Effector CD4-positive, alpha-beta T cell (primary cell): ENCODE measurements at regions not wholly inside any gene's neighbourhood (a gene's known extent, or its start where the extent isn't known, plus 50 kb on each side); places are given as distances from the start of the nearest gene placed in this dataset.

Source experiments
- DNase-seq: peaks from one replicate; pipeline ENCODE4 v3.0.0-alpha.2; 2020

DNA sequence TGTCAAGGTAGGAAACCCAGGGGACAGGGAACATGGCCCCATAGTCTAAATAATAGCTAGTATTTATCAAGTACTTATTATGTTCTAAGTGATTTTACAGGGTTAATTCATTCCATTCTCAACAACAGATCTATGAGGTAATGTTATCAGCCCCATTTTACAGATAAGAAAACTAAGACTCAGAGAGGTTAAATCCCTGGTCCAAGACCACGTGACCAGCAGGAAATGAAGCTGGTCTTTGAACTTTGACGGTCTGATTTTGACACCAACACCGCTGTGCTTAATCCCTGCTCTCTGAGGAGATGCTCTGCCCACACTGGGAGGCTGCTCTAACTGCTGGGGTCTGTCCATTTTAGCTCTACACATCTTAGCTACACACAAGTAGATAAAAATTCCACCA is 253.5 kb downstream of the SPTSSA start:
- no peak for DNase-seq

- DNase-seq, result no peak
These were observed 254.9 kb upstream of the EGLN3 start for GRCh38 chr14:34205799-34206198.

DNA sequence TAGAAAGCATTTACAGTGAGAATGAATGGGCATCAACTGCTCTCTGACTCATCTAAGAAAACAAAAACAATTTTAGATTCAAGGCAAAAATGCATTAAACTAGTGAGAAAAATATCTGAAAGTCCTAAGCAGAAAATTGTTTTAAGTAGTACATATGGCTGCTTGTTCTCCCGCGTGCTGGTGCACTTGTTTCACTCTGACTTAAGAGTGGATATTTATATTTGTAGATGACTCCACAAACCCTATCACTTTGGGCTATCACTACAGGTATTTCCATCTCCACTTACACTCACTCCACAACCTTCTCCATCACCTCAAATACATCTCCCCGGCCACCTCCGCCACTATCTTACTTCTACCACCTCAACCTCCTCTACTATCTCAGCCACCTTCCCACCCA is 253.9 kb upstream of the EGLN3 start:
- DNase-seq, result no peak

DNA sequence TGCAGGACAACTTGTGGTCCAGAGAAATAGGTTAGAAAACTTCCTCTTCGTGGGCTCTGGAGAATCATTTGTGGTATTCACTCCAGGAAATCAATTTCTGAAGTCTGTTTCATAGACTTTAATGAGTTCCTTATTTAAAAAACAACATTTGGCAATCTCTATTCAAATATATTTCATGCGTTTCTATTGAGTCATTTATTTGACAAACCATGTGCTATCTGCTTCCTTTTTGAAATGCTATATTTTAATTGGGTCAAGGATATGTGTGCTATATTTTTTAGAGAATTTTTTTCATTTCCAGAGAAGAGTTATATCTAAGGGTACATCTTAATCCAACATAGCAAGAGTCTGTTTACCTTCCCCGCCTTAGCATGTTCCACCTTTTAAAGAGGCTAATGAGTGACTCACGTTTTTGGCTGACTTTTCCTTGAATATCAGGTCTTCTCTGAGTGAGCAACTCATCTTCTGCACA is 252.4 kb upstream of the EGLN3 start:
- no peak for DNase-seq

- no peak for DNase-seq
These were observed 251.2 kb upstream of the EGLN3 start for GRCh38 chr14:34201909-34202637.

- DNase-seq, result no peak
These were observed 248.7 kb upstream of the EGLN3 start for GRCh38 chr14:34199585-34199984.

DNA sequence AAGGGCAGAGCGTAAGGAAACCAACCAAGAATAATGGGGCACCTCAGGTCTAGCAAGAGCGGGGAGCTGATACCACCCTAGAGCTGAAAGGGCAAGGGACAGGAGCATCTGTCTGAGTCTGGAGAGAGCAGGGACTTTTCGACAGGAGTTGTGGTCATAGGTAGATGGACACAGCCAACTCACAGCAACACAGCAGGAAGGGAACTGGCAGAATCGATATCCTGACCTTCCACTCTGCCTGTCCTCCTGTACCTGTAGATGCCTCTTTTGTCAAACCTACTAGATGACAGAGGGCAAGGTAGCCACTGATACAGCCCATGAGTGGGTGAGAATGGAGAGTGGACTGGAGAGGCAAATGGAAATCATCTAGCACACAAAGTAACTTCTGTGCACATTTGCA is 247.2 kb upstream of the EGLN3 start:
- no peak for DNase-seq

- no peak for DNase-seq
These were observed 245.1 kb upstream of the EGLN3 start for GRCh38 chr14:34195964-34196363.

DNA sequence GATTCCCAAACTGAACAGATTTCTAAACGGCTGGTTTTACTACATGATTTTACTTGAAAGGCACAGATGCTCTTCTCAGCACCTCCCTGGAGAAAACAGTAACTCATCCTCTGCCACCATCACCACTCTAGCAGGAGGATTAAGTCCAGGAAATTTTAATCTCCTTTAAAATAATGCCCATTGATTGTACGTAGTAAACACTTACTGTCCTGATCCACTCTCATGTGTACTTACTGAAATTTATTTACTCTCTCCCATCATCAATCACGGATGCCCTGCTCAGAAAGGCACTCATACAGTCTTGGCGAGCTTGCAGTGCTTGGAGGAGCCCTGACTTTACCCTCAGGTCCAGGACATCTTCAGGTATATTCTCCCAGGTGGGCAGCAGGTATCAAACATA is 239.8 kb upstream of the EGLN3 start:
- no peak for DNase-seq

- DNase-seq, result no peak
These were observed 239.0 kb upstream of the EGLN3 start for GRCh38 chr14:34189866-34190265.

- DNase-seq, result no peak
These were observed 236.7 kb upstream of the EGLN3 start for GRCh38 chr14:34187519-34188044.

DNA sequence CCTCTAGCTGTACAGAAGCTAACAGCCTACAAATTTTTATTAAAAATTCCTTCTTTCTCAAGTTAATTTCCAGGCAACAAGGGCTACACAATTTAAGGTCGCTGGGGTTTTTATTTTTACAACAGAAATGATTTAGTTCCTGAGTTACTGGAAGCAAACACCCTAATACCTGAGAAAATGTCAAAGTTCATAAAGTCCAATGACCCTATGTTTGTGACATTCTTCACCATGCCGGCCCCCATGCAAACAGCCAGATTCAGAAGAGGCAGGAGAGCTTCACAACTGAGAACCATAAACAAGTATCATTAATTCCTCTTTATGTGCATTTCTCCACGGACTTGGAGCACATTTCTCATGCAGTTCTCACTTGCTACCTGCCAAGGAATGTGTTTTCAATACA is 236.2 kb upstream of the EGLN3 start:
- no peak for DNase-seq

DNA sequence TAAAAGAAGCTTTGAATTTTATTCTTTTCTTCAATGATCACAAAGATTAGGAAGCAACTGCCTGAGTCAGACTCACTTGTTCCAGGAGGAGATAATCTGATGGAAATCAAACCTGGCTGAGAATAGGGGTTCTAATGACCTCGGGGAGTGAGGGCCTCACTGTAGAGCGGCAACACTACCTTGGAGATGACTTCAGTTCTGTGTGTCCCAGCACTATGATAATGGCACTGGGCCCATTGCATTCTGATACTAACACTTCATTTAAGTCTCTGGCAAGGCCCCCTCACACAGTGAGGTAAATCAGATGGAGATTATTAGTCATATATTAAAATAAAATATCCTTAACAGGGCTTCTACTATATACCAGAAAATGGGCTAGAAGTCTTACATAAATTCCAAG is 233.3 kb upstream of the EGLN3 start:
- no peak for DNase-seq

DNA sequence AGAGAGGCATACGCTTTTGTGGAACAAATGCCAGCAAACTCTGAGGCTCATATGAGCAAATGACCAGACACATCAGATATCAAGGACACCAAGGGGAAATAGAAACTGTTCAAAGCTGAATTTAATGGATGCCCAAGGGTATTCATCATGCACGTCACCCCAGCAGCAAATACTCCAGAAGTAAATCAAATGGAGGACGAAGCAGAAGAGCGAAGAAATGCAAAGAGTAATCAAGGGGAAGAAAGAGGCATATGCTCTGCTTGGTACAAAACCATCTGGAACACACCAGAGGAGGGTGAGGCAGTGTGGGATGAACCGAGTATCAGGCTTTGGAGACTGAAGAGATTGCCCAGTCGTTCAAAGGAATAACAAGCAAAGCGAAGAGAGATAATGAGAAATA is 232.6 kb upstream of the EGLN3 start:
- DNase-seq, result no peak

- no peak for DNase-seq
These were observed 230.5 kb upstream of the EGLN3 start for GRCh38 chr14:34181338-34181737.

DNA sequence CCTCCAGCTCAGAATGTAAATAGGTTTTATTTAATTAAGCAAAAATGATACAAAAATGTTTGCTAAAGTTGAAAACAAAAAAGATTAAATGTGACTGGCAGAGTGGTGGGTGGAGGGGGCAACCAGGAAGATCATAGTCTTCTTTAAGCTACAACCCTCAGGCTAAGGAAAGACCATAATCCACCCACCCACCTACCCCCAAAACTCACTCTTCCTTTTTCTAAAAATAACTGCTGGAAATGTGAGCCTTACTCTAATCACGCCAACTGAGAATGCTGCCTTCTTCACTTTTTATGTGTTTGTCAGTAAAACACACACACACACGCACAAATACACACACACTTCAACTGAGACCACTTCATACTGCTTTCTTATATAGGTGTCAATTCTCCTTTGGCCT is 230.0 kb upstream of the EGLN3 start:
- no peak for DNase-seq

DNA sequence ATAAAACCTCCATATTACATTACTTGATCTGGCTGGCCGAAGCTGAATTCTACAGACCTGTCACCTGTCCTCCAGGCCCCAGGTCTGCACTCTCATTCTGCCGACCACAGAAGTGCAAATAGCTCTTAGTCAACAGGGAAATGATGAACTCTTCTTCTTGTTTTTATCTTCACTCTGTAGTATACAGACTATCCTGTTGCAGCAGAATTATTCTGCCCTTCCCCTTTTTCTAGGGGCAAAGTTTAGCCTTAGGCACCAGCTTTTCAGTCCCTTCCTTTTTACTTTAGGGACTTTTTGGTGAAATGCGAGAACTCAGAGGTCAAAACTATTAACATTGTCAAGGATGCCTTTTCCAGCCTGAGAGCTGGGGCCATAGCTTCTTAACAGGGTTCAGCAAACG is 229.6 kb upstream of the EGLN3 start:
- DNase-seq, result no peak

DNA sequence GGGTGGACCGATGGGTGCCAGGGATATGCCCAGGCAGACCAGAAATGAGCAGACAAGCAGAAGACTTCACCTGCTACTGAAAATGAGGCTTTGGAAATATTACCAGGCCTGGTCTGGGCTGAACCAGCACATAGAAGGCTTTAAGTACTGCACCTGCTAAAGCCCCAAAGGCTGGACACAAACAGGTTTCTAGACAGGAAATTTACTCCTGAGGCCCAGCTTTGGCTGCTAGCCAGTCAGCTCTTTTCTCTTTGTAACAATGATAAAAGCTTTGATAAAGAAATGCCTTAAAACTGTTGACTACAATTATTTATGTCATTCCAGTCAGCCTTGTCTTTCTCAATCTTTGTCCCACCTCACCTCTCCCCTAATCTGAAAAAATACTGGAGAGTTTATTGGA is 228.9 kb upstream of the EGLN3 start:
- no peak for DNase-seq

DNA sequence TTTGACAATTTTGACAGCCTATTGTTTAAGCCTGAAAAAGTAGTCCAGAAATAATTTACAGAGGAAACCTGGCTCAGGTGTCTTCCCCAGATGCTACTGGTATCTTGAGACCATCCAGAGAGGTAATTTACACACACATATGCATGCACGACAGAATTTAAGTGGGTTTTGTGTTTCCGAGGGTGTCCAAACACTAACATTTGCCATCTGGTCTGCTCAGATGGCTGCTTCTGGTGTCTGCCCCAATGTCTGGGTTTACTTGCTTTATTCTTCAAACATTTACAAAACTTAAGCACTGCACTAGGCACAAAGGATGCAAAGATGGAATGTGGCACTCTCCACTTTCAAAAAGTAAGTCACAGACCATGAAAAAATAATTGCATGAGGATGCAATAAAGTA is 226.6 kb upstream of the EGLN3 start:
- no peak for DNase-seq

GRCh38 chr14:34175574-34175973 is 224.7 kb upstream of the EGLN3 start:
- no peak for DNase-seq

- DNase-seq, result no peak
These were observed 224.1 kb upstream of the EGLN3 start for GRCh38 chr14:34174973-34175372.

DNA sequence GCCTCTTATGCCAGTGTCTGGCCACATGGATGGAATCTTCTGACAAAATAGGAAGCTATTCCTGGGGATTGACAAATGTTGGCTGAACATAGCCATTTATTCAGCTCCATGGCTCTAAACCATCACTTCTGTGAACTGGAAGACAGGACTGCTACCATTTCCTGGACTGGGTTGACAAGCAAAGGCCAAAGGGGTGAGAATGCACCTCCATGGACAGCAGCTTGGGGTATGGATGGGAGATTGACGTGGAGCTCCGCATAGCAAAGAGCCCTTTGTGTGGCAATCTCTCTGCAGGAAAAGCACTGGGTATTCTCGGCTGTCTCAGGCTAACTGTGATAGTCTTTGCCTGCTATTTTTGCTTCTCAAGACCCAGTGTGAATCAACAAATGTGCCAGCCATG is 223.0 kb upstream of the EGLN3 start:
- no peak for DNase-seq

- no peak for DNase-seq
These were observed 221.9 kb upstream of the EGLN3 start for GRCh38 chr14:34172550-34173368.

DNA sequence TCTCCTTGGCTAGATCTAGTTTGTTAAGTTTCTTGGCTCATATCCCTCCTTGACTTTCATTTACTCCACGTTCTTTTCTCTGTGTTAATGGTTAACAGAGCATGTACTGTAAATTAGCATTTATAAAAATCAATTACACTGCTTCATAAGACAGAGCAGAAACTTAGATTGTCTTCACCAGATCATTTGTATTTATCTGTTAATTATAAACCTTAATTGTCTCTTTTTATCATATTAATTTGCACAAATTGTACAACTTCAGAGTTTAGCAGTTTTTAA is 221.2 kb upstream of the EGLN3 start:
- no peak for DNase-seq
